NCI-H2081 (cell line): ENCODE measurements at regions not wholly inside any gene's neighbourhood (a gene's known extent, or its start where the extent isn't known, plus 50 kb on each side); places are given as distances from the start of the nearest gene placed in this dataset.

Experiments used
- DNase-seq, 2 experiments: peaks; one replicate each; lab custom pipeline; 2025; lab: John Stamatoyannopoulos, UW

DNA sequence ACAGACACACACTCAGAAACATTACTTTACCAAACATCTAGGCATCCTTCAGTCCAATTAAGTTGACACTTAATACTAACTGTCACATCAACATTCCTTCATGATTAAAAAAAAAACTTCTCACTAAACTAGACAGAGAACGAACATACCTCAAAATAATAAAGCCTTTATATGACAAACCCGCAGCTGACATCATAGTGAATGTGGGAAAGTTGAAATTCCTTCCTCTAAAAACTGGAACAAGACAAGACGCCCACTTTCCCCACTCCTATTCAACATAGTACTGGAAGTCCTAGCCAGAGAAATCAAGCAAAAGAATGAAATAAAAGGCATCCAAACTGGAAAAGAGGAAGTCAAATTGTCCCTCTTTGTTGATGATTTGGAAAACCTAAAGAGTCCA lies 96.9 kb upstream of the PPP1R9A start:
- no peak for DNase-seq

DNA sequence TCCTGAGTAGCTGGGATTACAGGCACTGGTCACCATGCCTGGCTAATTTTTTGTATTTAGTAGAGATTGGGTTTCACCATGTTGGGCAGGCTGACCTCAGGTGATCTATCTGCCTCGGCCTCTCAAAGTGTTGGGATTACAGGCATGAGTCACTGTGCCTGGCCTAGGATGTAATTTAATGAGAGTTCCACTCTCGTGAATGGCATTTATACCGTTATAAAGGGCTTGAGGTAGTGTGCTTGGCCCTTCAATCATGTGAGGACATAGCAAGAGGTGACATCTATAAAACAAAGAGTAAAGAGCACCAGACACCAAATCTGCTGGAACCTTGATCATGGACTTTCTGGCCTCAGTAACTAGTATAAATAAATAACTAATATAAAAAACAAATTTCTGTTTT lies 93.5 kb upstream of the PPP1R9A start:
- DNase-seq: no peak

- DNase-seq: no peak
These were observed 83.4 kb upstream of the PPP1R9A start for GRCh38 chr7:94823947-94824346.

DNA sequence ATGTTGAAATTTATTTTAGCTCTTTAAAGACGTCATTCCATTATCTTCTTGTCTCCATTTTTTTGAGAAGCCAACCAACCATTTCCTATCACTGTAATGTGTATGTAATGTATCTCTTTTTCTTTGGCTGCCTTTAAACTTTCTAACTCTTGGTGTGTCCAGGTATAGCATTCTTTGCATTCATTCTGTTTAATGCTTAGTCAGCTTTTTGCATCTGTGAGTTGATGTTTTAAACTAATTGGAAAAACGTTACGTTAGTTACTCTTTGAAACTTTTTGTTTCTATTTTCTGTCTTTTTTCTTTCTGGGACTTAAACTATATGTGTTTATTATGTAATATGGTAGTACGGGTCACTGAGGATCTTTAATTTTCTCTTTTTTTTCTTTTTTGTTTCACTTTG lies 77.4 kb upstream of the PPP1R9A start:
- DNase-seq: no peak

DNA sequence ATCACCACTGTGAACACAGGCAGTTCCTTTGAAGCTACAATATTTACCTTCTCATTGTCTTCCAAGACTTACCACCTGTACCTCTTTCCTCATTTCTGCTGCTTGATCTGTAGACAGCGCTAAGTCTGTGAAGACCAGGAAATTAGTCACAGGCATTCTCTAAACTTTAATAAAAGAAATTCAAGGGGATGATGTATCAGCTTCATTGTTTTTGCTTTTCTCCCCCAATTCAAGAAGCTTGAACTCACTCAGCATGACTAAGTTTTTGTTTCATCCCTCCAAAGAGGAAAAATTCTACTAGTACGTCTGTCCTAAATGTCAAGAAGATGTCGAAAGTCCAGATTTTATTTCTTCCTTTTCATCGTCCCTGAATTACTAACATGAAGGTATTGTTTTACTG lies 75.3 kb upstream of the PPP1R9A start:
- DNase-seq: no peak

DNA sequence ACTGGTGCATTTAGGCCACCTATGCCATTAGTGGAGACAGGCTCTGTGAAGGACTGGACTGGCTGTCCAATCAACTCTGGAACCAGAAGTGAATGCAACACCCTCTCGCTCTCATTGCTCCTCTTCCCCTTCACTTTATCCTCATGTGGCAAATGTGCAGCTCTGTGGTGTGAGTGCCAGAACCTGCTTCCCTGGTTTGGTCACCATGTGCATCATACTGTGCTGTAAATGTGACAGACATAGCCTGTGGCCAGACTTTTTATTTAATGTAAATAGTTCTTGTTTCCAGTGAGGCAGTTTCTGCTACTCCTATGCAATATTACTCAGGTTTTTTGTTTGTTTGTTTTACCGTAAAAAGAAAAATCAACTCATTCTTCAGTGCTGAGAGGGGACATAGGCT lies 73.0 kb upstream of the PPP1R9A start:
- no peak for DNase-seq

GRCh38 chr7:94838717-94839116 lies 68.7 kb upstream of the PPP1R9A start:
- DNase-seq: no peak

- no peak for DNase-seq
These were observed 63.8 kb upstream of the PPP1R9A start for GRCh38 chr7:94843553-94843952.

- DNase-seq: no peak
These were observed 58.9 kb upstream of the PPP1R9A start for GRCh38 chr7:94848531-94848930.

DNA sequence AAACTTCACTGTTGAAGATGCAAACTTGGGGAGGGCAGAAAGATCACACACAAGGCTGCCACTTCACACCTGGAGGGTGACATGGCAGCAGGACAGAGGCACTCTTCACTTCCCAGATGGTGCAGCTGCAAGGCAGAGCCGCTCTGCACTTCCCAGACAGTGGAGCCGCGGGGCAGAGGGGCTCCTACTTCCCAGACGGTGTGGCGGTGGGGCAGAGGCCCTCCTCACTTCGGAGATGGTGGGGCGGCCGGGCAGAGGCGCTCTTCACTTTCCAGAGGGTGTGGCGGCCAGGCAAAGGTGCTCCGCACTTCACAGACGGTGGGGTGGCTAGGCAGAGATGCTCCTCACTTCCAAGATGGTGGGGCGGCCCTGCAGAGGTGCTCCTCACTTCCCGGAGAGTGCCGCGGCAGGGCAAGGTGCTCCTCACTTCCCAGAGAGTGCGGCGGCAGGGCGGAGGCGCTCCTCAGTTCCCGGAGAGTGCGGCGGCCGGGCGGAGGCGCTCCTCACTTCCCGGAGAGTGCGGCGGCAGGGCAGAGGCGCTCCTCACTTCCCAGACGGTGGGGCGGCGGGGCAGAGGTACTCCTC lies 58.3 kb upstream of the PPP1R9A start:
- no peak for DNase-seq

GRCh38 chr7:94849636-94850208 lies 57.7 kb upstream of the PPP1R9A start:
- no peak for DNase-seq

DNA sequence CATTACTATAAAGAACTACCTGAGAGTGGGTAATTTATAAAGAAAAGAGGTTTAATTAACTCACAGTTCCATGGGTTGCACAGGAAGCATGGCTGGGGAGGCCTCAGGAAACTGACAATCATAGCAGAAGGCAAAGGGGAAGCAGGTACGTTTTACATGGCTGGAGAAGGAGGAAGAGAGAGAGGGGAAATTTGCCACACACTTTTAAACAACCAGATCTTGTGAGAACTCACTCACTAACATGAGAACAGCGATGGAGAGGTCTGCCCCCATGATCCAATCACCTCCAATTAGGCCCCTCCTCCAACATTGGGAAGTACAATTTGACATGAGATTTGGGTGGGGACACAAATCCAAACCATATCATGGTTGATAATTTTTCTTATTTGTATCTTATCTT lies 51.8 kb upstream of the PPP1R9A start:
- DNase-seq: no peak

DNA sequence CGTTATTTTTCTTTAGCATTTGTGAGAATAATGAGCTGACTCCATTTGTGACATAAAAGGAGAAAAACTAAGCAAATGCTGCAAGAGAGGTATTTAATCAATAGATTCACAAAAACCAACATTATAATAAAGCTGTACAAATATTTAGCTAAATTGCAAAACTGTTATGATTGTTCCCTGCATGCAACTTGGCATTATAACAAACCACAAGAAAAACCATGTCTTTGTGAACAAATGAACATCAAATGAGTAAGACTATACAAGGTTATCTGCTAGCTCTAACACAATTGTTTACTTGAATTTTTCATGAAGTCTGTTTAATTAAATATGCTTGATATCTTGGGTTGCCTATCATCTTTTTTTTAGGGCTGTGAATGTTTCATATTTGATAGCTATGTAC lies 50.8 kb upstream of the PPP1R9A start:
- peak in 1 of 2 experiments; percentile 17 for DNase-seq
